ENCODE measurements at regions not wholly inside any gene's neighbourhood (a gene's known extent, or its start where the extent isn't known, plus 50 kb on each side); places are given as distances from the start of the nearest gene placed in this dataset.

DNA sequence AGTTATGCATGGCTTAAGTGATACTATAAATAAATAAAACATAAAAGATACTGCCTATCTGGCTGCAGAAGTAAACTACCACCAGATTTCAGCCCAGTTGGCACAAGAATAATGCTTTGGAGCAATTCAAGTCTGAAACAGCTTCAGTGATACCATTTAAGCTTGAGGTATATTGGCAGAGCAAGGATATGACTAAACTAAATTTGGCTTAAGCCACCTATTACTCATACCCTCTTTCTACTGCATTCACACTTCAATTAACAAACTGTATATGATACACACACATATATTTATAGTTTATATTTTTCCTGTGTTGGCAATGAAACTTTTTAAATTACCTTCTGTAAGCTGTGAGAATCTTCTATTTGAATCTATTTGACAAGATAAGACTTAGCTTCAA, 431.9 kb downstream of the ANXA1 start:
- Histone ChIP-seq H2AK5ac (ENCODE audit: low read depth, low read length) (no peak overlapping the region), H4K5ac (ENCODE audit: low read depth, low read length) (no peak overlapping the region), H3K9me1 (ENCODE audit: insufficient read depth, low read length) (no peaks in the 10 kb centered on the region), H2BK120ac (ENCODE audit: low read depth, low read length) (no peak overlapping the region), H2BK15ac (ENCODE audit: low read depth, low read length) (no peak overlapping the region), H4K20me1 (ENCODE audit: insufficient read depth, low read length) (no peaks in the 10 kb centered on the region), H3K4ac (ENCODE audit: low read depth, low read length) (no peak overlapping the region), H3K27ac (ENCODE audit: insufficient read depth, low read length) (no peak overlapping the region), H3K56ac (ENCODE audit: extremely low read depth, insufficient read depth, low read length) (no peak overlapping the region), H3K4me1 (ENCODE audit: control insufficient read depth, insufficient read depth, low read length) (no peaks in the 10 kb centered on the region), H2BK5ac (ENCODE audit: low read depth, low read length, poor library complexity, severe bottlenecking) (no peak overlapping the region), H2BK20ac (ENCODE audit: low read depth, low read length) (no peak overlapping the region), H2AFZ (replicated peaks; ENCODE audit: low read length, poor library complexity) (no peak overlapping the region), H3K18ac (ENCODE audit: low read depth, low read length) (no peak overlapping the region), H3K9me3 (ENCODE audit: control insufficient read depth, insufficient read depth, low read length) (no peaks in the 10 kb centered on the region), H4K91ac (ENCODE audit: insufficient read depth, low read depth, low read length) (no peak overlapping the region), H4K8ac (ENCODE audit: low read depth in 2 of 2, low read length in 2 of 2) (no peak overlapping the region), H3K4me3 (ENCODE audit: insufficient read depth, low read depth, low read length) (no peak overlapping the region), H3K9ac (ENCODE audit: low read depth, low read length) (no peak overlapping the region), H3K4me2 (ENCODE audit: low read depth, low read length) (no peak overlapping the region), H3K36me3 (ENCODE audit: control insufficient read depth, insufficient read depth, low read length) (no peaks in the 10 kb centered on the region), H3K27me3 (ENCODE audit: control insufficient read depth, insufficient read depth, low read length) (no peaks in the 10 kb centered on the region), H3K14ac (replicated peaks; ENCODE audit: low read depth, low read length) (no peak overlapping the region), H2AK9ac (replicated peaks; ENCODE audit: low read depth, low read length, poor library complexity) (no peak overlapping the region), H3K23ac (ENCODE audit: low read depth, low read length) (no peak overlapping the region), H3K79me1 (ENCODE audit: low read depth in 1 of 2, low read length in 2 of 2) (no peaks in the 10 kb centered on the region)
- ChIA-PET POLR2A (ENCODE audit: unreplicated experiment) (no interaction called here), CTCF (no interaction called here)
- ATAC-seq (ENCODE audit: low read depth) (no peak), DNase-seq (no peak)
- dilution Hi-C loops (cut with HindIII; ENCODE audit: low sequenced_read_pairs, unreplicated experiment): no loop called here
- TF ChIP-seq MAZ (IDR thresholded peaks at IDR 0.05; ENCODE audit: borderline replicate concordance, low read depth, low read length) (no peak), RFX5 (IDR thresholded peaks at IDR 0.05; ENCODE audit: low read depth, low read length) (no peak), MAFK (IDR thresholded peaks at IDR 0.05; ENCODE audit: low read depth, low read length) (no peak), POLR2A (IDR thresholded peaks at IDR 0.05; ENCODE audit: low read depth, low read length) (no peak), NFE2L2 (IDR thresholded peaks at IDR 0.05; ENCODE audit: low read depth, low read length) (no peak), MXI1 (IDR thresholded peaks at IDR 0.05; ENCODE audit: borderline replicate concordance, low read depth, low read length) (no peak), CHD1 (IDR thresholded peaks at IDR 0.05; ENCODE audit: low read depth, low read length) (no peak), FOS (IDR thresholded peaks at IDR 0.05; ENCODE audit: low read depth, low read length) (no peak), SMC3 (IDR thresholded peaks at IDR 0.05; ENCODE audit: low read depth, low read length) (no peak), BHLHE40 (IDR thresholded peaks at IDR 0.05; ENCODE audit: low read depth, low read length) (no peak), CEBPB (IDR thresholded peaks at IDR 0.05; ENCODE audit: low read depth, low read length) (no peak), RCOR1 (IDR thresholded peaks at IDR 0.05; ENCODE audit: insufficient replicate concordance, low read length) (no peak), RAD21 (IDR thresholded peaks at IDR 0.05; ENCODE audit: low read length) (no peak)
- TF ChIP-seq, protein P1, sequence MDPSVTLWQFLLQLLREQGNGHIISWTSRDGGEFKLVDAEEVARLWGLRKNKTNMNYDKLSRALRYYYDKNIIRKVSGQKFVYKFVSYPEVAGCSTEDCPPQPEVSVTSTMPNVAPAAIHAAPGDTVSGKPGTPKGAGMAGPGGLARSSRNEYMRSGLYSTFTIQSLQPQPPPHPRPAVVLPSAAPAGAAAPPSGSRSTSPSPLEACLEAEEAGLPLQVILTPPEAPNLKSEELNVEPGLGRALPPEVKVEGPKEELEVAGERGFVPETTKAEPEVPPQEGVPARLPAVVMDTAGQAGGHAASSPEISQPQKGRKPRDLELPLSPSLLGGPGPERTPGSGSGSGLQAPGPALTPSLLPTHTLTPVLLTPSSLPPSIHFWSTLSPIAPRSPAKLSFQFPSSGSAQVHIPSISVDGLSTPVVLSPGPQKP (IDR thresholded peaks at IDR 0.05; ENCODE audit: borderline replicate concordance, low read depth, low read length): no peak
- TF ChIP-seq, protein P2, sequence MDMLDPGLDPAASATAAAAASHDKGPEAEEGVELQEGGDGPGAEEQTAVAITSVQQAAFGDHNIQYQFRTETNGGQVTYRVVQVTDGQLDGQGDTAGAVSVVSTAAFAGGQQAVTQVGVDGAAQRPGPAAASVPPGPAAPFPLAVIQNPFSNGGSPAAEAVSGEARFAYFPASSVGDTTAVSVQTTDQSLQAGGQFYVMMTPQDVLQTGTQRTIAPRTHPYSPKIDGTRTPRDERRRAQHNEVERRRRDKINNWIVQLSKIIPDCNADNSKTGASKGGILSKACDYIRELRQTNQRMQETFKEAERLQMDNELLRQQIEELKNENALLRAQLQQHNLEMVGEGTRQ (IDR thresholded peaks at IDR 0.05; ENCODE audit: low read depth, low read length): no peak
- TF ChIP-seq, protein P3, sequence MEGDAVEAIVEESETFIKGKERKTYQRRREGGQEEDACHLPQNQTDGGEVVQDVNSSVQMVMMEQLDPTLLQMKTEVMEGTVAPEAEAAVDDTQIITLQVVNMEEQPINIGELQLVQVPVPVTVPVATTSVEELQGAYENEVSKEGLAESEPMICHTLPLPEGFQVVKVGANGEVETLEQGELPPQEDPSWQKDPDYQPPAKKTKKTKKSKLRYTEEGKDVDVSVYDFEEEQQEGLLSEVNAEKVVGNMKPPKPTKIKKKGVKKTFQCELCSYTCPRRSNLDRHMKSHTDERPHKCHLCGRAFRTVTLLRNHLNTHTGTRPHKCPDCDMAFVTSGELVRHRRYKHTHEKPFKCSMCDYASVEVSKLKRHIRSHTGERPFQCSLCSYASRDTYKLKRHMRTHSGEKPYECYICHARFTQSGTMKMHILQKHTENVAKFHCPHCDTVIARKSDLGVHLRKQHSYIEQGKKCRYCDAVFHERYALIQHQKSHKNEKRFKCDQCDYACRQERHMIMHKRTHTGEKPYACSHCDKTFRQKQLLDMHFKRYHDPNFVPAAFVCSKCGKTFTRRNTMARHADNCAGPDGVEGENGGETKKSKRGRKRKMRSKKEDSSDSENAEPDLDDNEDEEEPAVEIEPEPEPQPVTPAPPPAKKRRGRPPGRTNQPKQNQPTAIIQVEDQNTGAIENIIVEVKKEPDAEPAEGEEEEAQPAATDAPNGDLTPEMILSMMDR (conservative IDR thresholded peaks at IDR 0.05; ENCODE audit: low read depth, low read length): no peak
- no TSS peak for BruUV-seq (replicated peaks)
- intact Hi-C loops (cut with micrococcal nuclease): no loop called here
- in situ Hi-C loops (cut with MboI; ENCODE audit: low sequenced_read_pairs): no loop called here

Data from IMR-90 (cell line).